ENCODE measurements at regions not wholly inside any gene's neighbourhood (a gene's known extent, or its start where the extent isn't known, plus 50 kb on each side); places are given as distances from the start of the nearest gene placed in this dataset.

DNA sequence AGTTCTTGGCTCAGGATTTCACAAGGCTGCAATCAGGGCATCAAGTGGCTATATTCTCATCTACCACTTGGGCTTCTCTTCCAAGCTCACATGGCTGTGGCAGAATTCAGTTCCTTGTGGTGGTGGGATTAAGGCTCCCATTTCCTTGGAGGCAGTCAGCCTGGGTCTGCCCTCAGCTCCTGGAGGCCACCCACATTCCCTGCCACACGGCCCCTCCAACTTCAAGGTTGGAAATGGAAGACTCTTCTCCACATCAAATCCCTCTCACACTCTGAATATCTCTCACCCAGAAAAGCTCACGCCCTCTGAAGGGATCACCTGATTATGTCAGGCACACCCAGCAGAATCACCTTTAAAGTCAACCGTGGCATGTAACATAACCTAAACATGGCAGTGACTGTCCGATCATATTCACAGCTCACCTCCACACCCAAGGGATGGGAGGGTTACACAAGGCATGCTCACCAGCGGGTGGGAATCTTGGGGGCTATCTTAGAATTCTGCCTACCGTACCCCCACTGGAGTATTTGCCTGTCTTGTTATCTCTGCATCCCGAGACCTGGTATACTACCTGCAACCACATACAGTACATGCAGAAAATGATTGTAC, 256.2 kb upstream of the KLHL29 start:
- TF ChIP-seq MEIS1 (CRISPR knock-in tag; IDR thresholded peaks at IDR 0.05; ENCODE audit: borderline replicate concordance) (no peak), CTCF (tag by site-specific recombination; IDR thresholded peaks at IDR 0.05) (no peak), GLI4 (tag by site-specific recombination; IDR thresholded peaks at IDR 0.05) (no peak), ZNF707 (tag by site-specific recombination; IDR thresholded peaks at IDR 0.05) (no peak), ZFP37 (tag by site-specific recombination; IDR thresholded peaks at IDR 0.05) (no peak), KLF16 (tag by site-specific recombination; IDR thresholded peaks at IDR 0.05) (no peak), ZNF639 (tag by site-specific recombination; IDR thresholded peaks at IDR 0.05) (no peak), ZNF302 (tag by site-specific recombination; IDR thresholded peaks at IDR 0.05; ENCODE audit: low read depth) (no peak), ZBTB48 (tag by site-specific recombination; IDR thresholded peaks at IDR 0.05) (no peak), HOXA7 (CRISPR knock-in tag; IDR thresholded peaks at IDR 0.05; ENCODE audit: borderline replicate concordance) (no peak)

All from HEK293 (cell line).